ENCODE measurements at regions not wholly inside any gene's neighbourhood (a gene's known extent, or its start where the extent isn't known, plus 50 kb on each side); places are given as distances from the start of the nearest gene placed in this dataset.

DNA sequence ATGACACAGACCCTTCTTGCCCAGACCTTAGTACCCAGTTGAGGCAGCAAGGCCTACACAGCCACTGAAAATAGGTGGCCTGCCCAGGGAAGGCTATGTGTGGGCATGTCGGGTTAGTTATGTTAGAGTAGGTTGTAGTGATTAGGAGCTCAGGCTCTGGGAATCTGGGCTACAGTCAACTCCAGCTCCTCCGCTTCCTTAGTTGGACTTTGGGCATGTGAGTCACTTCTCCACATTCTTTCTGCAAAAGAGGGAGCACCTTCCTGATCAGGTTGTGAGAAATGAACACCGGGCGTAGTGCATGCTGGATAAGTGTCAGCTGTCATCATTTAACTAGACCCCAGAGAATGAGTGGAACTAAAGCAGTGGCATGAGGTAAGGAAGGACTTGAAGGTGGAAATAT lies 64.8 kb downstream of the ARHGAP35 start:
- peaks cover 34% of the 10 kb centered on the region for H3K4me1 ChIP-seq (ENCODE audit: low read depth)
- ATAC-seq (peak; percentile 95), DNase-seq (peak in 1 of 3 donors; percentile 56)
- no peaks in the 10 kb centered on the region for H3K9me3 ChIP-seq
- TF ChIP-seq, protein P1, sequence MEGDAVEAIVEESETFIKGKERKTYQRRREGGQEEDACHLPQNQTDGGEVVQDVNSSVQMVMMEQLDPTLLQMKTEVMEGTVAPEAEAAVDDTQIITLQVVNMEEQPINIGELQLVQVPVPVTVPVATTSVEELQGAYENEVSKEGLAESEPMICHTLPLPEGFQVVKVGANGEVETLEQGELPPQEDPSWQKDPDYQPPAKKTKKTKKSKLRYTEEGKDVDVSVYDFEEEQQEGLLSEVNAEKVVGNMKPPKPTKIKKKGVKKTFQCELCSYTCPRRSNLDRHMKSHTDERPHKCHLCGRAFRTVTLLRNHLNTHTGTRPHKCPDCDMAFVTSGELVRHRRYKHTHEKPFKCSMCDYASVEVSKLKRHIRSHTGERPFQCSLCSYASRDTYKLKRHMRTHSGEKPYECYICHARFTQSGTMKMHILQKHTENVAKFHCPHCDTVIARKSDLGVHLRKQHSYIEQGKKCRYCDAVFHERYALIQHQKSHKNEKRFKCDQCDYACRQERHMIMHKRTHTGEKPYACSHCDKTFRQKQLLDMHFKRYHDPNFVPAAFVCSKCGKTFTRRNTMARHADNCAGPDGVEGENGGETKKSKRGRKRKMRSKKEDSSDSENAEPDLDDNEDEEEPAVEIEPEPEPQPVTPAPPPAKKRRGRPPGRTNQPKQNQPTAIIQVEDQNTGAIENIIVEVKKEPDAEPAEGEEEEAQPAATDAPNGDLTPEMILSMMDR (IDR thresholded peaks at IDR 0.05): no peak
- H3K36me3 ChIP-seq (ENCODE audit: low read depth): no peaks in the 10 kb centered on the region
- no peak overlapping the region for H3K4me3 ChIP-seq
- intact Hi-C loops (cut with DNase I, micrococcal nuclease): no loop called here

DNA sequence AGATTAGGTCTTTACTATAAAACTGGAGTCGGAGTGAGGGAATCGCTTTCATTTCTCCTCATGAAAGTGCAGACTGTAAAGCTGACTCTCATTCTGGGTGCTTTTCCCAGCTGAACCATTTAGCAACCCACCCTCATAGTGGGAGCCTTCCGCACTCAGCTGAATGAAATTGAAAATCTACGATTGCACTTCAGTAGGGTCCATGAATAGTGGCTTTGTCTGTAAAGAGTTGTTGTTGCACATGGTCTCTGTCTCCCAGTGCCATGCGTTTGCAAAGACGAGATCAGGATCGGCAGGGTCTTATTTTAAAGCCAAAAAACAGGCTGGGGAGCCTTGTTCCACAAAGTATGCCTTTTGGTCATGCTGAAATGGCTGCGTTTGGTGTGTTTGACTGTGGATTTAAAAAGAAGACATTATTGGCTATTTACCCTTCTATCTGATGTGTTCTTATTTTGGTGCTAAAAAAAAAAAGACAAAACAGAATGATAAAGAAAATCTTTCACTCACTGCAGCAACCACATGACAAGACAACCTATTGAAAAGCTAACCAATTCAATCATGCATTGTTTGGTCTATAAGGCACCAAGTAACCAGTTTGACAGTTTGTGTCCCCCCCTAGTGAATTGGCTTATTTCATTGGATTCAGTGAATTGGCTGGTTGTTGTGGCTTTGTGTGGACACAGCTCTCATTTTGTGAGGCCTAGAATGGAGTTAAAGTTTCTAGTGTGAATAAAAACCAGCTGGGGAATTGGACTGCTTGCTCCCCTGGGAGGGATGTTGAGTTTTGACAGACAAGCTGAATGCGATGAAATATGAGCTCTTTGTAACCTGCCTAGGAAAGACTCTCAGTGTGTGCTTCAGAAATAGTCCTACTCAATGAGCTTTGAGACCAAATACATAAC lies 65.6 kb downstream of the ARHGAP35 start:
- no peak overlapping the region for H3K4me3 ChIP-seq
- ATAC-seq (no peak), DNase-seq (no peak)
- no peaks in the 10 kb centered on the region for H3K9me3 ChIP-seq
- no peaks in the 10 kb centered on the region for H3K36me3 ChIP-seq (ENCODE audit: low read depth)
- intact Hi-C loops (cut with DNase I, micrococcal nuclease): no loop called here
- TF ChIP-seq, protein P1 (IDR thresholded peaks at IDR 0.05): no peak
- peaks cover 34% of the 10 kb centered on the region for H3K4me1 ChIP-seq (ENCODE audit: low read depth)

DNA sequence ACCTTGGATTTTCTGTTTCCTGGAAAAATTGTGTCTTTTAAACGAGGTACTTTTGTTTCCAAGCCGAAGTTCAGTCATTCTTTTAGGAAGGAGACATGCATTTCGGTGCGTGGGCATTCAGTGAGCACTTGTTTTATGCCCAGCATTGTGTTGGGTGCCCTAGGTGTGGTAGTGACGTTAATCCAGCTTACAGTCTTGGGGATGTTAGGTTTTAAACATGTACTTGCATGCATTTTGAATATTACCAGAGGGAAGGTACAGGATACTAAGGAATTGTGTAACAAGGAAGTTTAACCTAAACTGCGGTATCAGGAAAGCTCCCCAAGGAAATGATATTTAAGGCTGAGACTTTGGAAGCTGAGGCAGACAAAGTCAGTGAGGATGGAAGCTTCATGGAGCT lies 66.3 kb downstream of the ARHGAP35 start:
- TF ChIP-seq, protein P1 (IDR thresholded peaks at IDR 0.05): no peak
- H3K4me1 ChIP-seq (ENCODE audit: low read depth): peaks cover 34% of the 10 kb centered on the region
- no peak overlapping the region for H3K4me3 ChIP-seq
- no peaks in the 10 kb centered on the region for H3K36me3 ChIP-seq (ENCODE audit: low read depth)
- DNase-seq (no peak), ATAC-seq (no peak)
- intact Hi-C loops (cut with DNase I, micrococcal nuclease): no loop called here
- no peaks in the 10 kb centered on the region for H3K9me3 ChIP-seq

DNA sequence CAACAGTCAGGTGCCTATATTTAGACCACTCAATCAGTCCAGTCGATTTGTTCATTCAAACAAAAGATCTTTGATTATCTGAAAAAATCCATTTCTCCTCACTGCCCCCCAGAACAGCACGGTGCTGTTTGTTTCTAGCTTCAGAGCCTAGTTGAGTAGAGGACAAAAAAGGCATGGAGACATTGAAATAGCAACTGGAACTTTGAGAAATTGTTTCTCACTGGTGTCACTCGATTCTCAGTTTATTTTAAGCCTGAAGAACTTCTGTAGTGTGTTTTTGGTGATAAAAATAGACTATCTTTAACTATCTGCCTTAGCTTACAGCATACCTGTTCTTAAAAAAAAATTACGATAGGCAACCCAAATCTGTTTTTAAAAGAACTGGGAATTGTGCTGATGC lies 67.1 kb downstream of the ARHGAP35 start:
- TF ChIP-seq, protein P1 (IDR thresholded peaks at IDR 0.05): no peak
- intact Hi-C loops (cut with DNase I, micrococcal nuclease): no loop called here
- Histone ChIP-seq H3K9me3 (no peaks in the 10 kb centered on the region), H3K4me3 (no peak overlapping the region), H3K36me3 (ENCODE audit: low read depth) (no peaks in the 10 kb centered on the region), H3K4me1 (ENCODE audit: low read depth) (peaks cover 34% of the 10 kb centered on the region)
- ATAC-seq (no peak), DNase-seq (no peak)

DNA sequence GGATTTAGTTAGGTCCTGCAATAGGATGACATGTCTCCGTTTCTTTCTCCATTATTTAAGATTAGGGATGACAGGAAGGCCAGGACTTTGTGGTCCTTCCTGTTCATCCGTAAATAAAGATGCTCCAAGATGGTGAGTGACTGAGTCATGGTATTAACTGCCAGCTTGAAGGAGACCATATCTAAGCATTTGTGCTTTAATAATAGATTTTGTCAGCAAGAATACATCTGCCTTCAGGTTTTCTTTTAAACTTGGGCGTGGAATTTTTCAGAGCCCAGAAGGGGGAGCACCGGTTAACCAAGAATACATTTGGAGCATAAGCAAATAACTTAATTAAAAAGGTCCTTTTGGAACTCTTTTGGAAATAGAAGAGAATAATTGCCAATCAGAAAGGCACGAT lies 68.2 kb downstream of the ARHGAP35 start:
- peaks cover 30% of the 10 kb centered on the region for H3K4me1 ChIP-seq (ENCODE audit: low read depth)
- no peaks in the 10 kb centered on the region for H3K36me3 ChIP-seq (ENCODE audit: low read depth)
- no peak overlapping the region for H3K4me3 ChIP-seq
- DNase-seq: no peak
- TF ChIP-seq, protein P1 (IDR thresholded peaks at IDR 0.05): no peak
- ATAC-seq: no peak
- intact Hi-C loops (cut with DNase I, micrococcal nuclease): no loop called here
- no peaks in the 10 kb centered on the region for H3K9me3 ChIP-seq

Data from mucosa of descending colon (tissue), 3 donors.